NB4 (cell line): ENCODE measurements at regions not wholly inside any gene's neighbourhood (a gene's known extent, or its start where the extent isn't known, plus 50 kb on each side); places are given as distances from the start of the nearest gene placed in this dataset.

Experiments
- MYC ChIP-seq: IDR thresholded peaks from 2 replicates; pipeline ENCODE4 v1.6.1; 2011; ENCODE audit warnings: low read depth, low read length
- POLR2A ChIP-seq: IDR thresholded peaks from 2 replicates; pipeline ENCODE4 v1.6.1; 2011; ENCODE audit warnings: mild to moderate bottlenecking; ENCODE audit not compliant: insufficient read length; ENCODE audit errors: extremely low read depth
- TF ChIP-seq, protein P1 (sequence below): IDR thresholded peaks from one replicate; pipeline ENCODE4 v1.5.1; 2012; ENCODE audit warnings: low read depth, low read length
- TF ChIP-seq, protein P2 (sequence below): IDR thresholded peaks from 2 replicates; pipeline ENCODE4 v1.6.1; 2011; ENCODE audit warnings: low read depth, low read length

GRCh38 chr3:181899702-181900101 lies 188.0 kb downstream of the SOX2 start:
- TF ChIP-seq POLR2A (no peak), MYC (no peak)
- TF ChIP-seq, protein P1, sequence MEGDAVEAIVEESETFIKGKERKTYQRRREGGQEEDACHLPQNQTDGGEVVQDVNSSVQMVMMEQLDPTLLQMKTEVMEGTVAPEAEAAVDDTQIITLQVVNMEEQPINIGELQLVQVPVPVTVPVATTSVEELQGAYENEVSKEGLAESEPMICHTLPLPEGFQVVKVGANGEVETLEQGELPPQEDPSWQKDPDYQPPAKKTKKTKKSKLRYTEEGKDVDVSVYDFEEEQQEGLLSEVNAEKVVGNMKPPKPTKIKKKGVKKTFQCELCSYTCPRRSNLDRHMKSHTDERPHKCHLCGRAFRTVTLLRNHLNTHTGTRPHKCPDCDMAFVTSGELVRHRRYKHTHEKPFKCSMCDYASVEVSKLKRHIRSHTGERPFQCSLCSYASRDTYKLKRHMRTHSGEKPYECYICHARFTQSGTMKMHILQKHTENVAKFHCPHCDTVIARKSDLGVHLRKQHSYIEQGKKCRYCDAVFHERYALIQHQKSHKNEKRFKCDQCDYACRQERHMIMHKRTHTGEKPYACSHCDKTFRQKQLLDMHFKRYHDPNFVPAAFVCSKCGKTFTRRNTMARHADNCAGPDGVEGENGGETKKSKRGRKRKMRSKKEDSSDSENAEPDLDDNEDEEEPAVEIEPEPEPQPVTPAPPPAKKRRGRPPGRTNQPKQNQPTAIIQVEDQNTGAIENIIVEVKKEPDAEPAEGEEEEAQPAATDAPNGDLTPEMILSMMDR, result no peak
- TF ChIP-seq, protein P2, sequence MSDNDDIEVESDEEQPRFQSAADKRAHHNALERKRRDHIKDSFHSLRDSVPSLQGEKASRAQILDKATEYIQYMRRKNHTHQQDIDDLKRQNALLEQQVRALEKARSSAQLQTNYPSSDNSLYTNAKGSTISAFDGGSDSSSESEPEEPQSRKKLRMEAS, result no peak
